ENCODE measurements at regions not wholly inside any gene's neighbourhood (a gene's known extent, or its start where the extent isn't known, plus 50 kb on each side); places are given as distances from the start of the nearest gene placed in this dataset.

DNA sequence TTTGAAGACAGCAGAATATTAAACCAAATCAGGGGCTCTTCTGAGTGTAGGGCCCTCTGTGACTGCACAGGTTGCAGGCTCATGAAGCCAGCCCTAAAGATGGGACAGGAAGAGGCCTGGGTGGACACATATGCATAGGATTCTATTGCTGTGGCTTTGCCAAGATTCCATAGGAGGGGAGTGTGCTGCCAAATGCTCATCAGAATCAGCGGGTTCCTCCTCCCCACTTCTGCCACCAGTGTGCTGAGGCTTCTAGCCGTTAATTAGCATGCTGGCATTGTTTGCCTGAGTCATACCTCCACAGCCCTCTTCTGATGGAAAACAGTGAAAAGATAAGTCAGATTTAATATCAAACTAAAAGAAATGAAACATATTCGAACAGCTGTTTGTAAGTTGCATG is 103.9 kb upstream of the TMEFF2 start:
- TF ChIP-seq TCF12 (IDR thresholded peaks at IDR 0.05) = no peak
- no peak for TF ChIP-seq ELF1 (IDR thresholded peaks at IDR 0.05)
- TF ChIP-seq EP300 (IDR thresholded peaks at IDR 0.05; ENCODE audit: borderline replicate concordance in 1 of 2, low read depth in 1 of 2, low read length in 1 of 2) = no peak
- TF ChIP-seq, protein P1, sequence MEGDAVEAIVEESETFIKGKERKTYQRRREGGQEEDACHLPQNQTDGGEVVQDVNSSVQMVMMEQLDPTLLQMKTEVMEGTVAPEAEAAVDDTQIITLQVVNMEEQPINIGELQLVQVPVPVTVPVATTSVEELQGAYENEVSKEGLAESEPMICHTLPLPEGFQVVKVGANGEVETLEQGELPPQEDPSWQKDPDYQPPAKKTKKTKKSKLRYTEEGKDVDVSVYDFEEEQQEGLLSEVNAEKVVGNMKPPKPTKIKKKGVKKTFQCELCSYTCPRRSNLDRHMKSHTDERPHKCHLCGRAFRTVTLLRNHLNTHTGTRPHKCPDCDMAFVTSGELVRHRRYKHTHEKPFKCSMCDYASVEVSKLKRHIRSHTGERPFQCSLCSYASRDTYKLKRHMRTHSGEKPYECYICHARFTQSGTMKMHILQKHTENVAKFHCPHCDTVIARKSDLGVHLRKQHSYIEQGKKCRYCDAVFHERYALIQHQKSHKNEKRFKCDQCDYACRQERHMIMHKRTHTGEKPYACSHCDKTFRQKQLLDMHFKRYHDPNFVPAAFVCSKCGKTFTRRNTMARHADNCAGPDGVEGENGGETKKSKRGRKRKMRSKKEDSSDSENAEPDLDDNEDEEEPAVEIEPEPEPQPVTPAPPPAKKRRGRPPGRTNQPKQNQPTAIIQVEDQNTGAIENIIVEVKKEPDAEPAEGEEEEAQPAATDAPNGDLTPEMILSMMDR (IDR thresholded peaks at IDR 0.05) = no peak
- TF ChIP-seq FOXM1 (IDR thresholded peaks at IDR 0.05; ENCODE audit: low read depth) = no peak
- TF ChIP-seq, protein P2, sequence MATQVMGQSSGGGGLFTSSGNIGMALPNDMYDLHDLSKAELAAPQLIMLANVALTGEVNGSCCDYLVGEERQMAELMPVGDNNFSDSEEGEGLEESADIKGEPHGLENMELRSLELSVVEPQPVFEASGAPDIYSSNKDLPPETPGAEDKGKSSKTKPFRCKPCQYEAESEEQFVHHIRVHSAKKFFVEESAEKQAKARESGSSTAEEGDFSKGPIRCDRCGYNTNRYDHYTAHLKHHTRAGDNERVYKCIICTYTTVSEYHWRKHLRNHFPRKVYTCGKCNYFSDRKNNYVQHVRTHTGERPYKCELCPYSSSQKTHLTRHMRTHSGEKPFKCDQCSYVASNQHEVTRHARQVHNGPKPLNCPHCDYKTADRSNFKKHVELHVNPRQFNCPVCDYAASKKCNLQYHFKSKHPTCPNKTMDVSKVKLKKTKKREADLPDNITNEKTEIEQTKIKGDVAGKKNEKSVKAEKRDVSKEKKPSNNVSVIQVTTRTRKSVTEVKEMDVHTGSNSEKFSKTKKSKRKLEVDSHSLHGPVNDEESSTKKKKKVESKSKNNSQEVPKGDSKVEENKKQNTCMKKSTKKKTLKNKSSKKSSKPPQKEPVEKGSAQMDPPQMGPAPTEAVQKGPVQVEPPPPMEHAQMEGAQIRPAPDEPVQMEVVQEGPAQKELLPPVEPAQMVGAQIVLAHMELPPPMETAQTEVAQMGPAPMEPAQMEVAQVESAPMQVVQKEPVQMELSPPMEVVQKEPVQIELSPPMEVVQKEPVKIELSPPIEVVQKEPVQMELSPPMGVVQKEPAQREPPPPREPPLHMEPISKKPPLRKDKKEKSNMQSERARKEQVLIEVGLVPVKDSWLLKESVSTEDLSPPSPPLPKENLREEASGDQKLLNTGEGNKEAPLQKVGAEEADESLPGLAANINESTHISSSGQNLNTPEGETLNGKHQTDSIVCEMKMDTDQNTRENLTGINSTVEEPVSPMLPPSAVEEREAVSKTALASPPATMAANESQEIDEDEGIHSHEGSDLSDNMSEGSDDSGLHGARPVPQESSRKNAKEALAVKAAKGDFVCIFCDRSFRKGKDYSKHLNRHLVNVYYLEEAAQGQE (IDR thresholded peaks at IDR 0.05; ENCODE audit: low read depth, low read length) = no peak
- TF ChIP-seq, protein P3, sequence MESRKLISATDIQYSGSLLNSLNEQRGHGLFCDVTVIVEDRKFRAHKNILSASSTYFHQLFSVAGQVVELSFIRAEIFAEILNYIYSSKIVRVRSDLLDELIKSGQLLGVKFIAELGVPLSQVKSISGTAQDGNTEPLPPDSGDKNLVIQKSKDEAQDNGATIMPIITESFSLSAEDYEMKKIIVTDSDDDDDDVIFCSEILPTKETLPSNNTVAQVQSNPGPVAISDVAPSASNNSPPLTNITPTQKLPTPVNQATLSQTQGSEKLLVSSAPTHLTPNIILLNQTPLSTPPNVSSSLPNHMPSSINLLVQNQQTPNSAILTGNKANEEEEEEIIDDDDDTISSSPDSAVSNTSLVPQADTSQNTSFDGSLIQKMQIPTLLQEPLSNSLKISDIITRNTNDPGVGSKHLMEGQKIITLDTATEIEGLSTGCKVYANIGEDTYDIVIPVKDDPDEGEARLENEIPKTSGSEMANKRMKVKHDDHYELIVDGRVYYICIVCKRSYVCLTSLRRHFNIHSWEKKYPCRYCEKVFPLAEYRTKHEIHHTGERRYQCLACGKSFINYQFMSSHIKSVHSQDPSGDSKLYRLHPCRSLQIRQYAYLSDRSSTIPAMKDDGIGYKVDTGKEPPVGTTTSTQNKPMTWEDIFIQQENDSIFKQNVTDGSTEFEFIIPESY (IDR thresholded peaks at IDR 0.05; ENCODE audit: borderline replicate concordance, low read depth) = no peak
